Activated CD4-positive, alpha-beta T cell treated with anti-CD3 and anti-CD28 coated beads, Interleukin-2, amount 10 ng/mL, durations not matched to agents 24 days and 14 days (primary cell): ENCODE measurements at regions not wholly inside any gene's neighbourhood (a gene's known extent, or its start where the extent isn't known, plus 50 kb on each side); places are given as distances from the start of the nearest gene placed in this dataset.

Experiments
- DNase-seq: peaks from one replicate; pipeline ENCODE4 v3.0.0; 2022
- H3K27ac Mint-ChIP-seq: one replicate; pipeline ENCODE4 v1.8.0; 2022; ENCODE audit warnings: mild to moderate bottlenecking, mixed read lengths
- H3K27me3 Mint-ChIP-seq: one replicate; pipeline ENCODE4 v1.8.0; 2022; ENCODE audit warnings: mixed read lengths
- H3K36me3 Mint-ChIP-seq: one replicate; pipeline ENCODE4 v1.8.0; 2022; ENCODE audit warnings: low read depth, mild to moderate bottlenecking, mixed read lengths
- H3K4me1 Mint-ChIP-seq: one replicate; pipeline ENCODE4 v1.8.0; 2021; ENCODE audit warnings: mixed read lengths
- H3K4me3 Mint-ChIP-seq: one replicate; pipeline ENCODE4 v1.8.0; 2022; ENCODE audit warnings: mild to moderate bottlenecking, moderate library complexity, mixed read lengths
- H3K9me3 Mint-ChIP-seq: one replicate; pipeline ENCODE4 v1.8.0; 2021; ENCODE audit warnings: mixed read lengths
- intact Hi-C: fragments of 100-400 bp; cut with micrococcal nuclease; formaldehyde crosslinking; loops from one replicate; pipeline ENCODE4 v1.15.1; 2023

DNA sequence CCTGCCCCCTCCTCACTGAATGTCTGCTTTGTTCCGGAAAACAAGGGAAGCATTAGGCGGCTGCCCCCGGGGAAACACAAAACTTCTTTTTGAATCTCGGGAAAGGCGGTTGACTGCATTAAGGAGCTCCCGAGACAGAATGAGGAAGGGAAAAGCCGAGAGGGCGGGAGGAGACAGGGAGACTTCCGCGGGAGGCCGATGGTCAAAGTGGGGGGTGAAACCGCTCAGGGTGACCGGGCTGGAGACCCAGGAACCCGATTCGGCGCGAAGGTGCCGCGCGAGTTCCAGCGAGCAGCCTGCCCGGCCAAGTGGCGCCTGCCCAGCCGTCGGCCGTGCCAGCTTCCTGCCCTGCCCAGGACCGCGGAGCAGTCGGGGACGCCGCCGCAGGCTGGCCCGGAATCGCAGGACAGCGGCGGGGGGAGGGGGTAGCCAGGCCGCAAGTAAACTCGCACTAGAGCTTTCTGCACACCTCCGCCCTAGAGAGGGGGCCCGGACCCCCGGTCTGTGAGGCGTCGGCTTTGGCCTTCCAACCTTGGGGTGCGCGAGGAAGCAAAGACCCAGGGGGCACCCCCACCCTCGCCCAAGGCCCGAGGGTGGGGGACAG, 55.1 kb upstream of the BCOR start:
- H3K4me1 Mint-ChIP-seq, result peaks cover 10% of the 10 kb centered on the region
- H3K27me3 Mint-ChIP-seq, result peaks cover 2% of the 10 kb centered on the region
- DNase-seq, result no peak
- H3K9me3 Mint-ChIP-seq, result no peaks in the 10 kb centered on the region
- H3K4me3 Mint-ChIP-seq, result peak overlapping the region; percentile 83
- peaks cover 1% of the 10 kb centered on the region for H3K36me3 Mint-ChIP-seq
- intact Hi-C loops, result loop anchor here (2.0 kb wide), 2 partner anchors 22 to 44 kb away; no protein-coding TSS in a partner anchor
- H3K27ac Mint-ChIP-seq, result no peak overlapping the region

DNA sequence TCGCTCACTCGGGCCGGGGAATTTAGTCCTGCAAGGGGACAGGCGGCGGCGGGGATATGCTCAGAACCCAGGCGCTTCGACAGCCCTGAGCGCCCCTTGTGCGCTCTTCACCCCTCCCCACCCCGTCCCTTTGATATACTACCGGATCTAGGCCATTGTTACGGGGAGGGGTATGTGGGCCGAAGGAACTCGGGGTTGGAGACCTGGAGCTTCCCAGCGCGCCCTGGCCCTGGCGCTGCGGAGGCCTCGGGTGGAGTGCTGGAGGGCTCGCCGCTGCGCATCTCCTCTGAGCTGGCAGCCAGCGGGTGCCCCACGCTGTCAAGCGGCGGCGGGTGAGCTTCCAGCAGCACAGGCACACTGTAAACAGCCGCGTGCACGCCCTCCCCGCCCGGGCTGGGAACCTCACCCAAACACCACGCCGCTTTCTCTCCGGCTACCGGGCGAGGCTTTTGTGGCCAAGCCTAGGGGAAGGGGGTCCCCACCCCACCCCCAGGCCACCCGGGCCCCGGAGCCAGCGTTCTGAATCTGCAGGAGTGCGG, 54.5 kb upstream of the BCOR start:
- intact Hi-C loops, result loop anchor here (2.0 kb wide), 2 partner anchors 23 to 43 kb away; no protein-coding TSS in a partner anchor
- peaks cover 5% of the 10 kb centered on the region for H3K4me1 Mint-ChIP-seq
- H3K4me3 Mint-ChIP-seq, result peak overlapping the region; percentile 35

DNA sequence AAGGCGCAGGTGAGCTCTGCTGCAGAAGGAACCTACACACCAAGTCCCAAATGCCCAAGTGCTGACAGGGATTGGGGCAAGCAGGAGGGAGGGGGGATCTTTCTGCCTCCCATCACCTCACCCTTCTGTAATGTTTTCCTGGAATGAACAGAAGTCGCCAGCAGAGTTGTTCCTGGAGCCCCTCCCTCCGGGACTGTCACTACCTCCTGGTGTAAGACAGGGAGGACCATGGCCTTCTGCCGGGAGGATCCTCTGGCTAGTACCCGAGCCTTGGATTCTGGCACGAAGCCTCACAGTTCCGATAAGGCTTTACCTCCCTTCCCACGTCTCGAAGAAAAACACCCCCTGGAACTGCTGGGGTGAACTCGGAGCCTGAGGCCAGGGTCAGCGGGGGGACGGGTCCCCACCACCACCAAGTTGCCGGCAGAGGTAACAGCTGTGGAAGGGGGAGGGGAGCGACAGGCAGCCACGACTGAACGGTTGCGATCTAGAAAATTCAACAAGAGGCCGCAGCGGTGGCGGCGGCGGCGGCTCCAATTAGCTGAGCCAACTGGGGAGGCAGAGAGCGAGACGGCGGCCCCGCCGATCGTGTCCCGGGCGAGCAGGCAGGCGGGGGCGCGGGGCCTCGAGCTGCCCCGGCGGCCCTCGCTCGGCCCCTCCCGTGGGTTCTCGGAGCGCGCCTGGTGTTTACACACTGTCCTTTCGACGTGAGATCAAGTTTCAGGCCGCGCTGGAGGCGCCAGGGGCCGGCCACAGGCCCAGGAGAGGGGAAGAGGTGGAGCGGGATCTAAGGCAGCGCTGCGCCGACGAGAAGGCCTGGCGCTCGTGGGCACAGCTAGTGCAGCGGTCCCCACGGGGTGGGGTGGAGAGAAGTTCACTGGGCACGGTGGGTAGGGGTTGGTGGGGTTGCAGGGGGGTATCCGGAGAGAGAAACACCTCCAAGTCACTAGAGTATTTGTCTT, 53.7 kb upstream of the BCOR start:
- Mint-ChIP-seq H3K27me3 (peaks cover 6% of the 10 kb centered on the region), H3K4me3 (no peak overlapping the region), H3K27ac (no peak overlapping the region), H3K4me1 (peaks cover 2% of the 10 kb centered on the region), H3K36me3 (peaks cover 1% of the 10 kb centered on the region), H3K9me3 (no peaks in the 10 kb centered on the region)
- no peak for DNase-seq
- intact Hi-C loops, result loop anchor here (2.0 kb wide), 2 partner anchors 23 to 43 kb away; no protein-coding TSS in a partner anchor

More for the DNA sequence above, 54.5 kb upstream of the BCOR start:
- DNase-seq, result no peak
- H3K27me3 Mint-ChIP-seq, result peaks cover 3% of the 10 kb centered on the region
- no peaks in the 10 kb centered on the region for H3K9me3 Mint-ChIP-seq
- H3K27ac Mint-ChIP-seq, result no peak overlapping the region
- peaks cover 1% of the 10 kb centered on the region for H3K36me3 Mint-ChIP-seq

DNA sequence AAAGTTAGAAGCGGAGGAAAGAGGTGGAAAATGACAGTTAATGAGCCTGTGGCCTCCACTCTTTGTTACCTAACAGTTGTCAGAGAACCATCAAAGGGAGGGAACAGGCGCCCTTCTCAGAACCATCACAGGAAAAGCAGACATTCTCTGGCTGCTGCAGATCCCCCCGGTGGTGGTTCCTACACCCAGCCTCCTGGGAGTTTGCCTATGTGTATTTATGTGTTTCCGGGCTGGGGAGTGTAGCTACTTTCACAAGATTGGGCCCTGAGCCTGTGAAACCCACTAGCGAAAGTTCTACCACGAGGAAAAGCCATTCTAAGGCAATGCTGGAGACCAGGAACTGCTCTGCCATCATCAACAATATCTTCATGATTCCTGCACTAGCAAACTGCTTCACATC, 52.7 kb upstream of the BCOR start:
- DNase-seq, result no peak
- peaks cover 2% of the 10 kb centered on the region for H3K4me1 Mint-ChIP-seq
- H3K36me3 Mint-ChIP-seq, result peaks cover 1% of the 10 kb centered on the region
- intact Hi-C loops, result no loop called here
- H3K9me3 Mint-ChIP-seq, result no peaks in the 10 kb centered on the region
- H3K27me3 Mint-ChIP-seq, result peaks cover 6% of the 10 kb centered on the region
- H3K4me3 Mint-ChIP-seq, result no peak overlapping the region
- H3K27ac Mint-ChIP-seq, result no peak overlapping the region

DNA sequence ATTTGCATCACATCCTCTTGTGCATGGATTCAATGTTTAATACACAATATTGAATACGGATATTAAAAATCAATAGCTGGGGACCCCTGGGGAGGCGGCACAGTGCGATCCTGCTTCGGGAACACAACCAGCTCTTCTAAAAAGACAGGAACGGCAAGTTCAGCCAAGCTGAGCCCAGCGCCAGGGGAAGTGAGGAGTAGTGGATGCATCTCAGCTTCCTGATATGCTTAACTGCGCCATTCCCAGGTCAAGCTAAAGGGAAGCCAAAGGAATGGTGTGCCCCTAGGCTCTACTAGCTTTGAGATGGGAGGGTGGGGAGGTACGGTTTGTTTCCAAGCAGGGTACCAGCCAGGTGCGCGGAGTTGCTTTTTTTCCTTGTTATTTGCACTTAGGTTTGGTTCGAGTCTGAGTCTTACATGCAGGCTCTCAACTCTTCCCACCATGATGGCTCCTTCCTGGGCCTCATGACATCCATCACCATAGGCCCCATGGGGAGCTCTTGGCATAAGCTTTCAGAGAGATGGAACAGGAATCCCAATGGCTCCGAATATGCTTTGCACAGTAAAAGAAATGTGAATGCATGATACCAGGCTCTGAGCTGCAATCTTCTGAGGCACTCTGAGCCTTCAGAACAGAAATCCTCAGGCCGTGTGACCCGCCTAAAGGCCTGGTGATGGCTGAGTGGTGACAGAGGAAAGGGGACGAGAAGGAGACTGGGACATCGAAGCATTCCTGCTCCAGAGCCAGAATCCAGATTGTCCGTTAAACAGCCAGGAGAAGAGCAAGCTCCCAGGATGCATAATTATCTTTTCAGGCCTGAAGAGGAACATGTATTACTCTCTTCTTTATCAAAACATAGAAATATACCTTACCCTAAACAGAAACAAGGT, 51.8 kb upstream of the BCOR start:
- H3K4me3 Mint-ChIP-seq, result no peak overlapping the region
- no peak overlapping the region for H3K27ac Mint-ChIP-seq
- no peak for DNase-seq
- no peaks in the 10 kb centered on the region for H3K9me3 Mint-ChIP-seq
- peaks cover 1% of the 10 kb centered on the region for H3K36me3 Mint-ChIP-seq
- H3K4me1 Mint-ChIP-seq, result peaks cover 2% of the 10 kb centered on the region
- H3K27me3 Mint-ChIP-seq, result peaks cover 6% of the 10 kb centered on the region
- intact Hi-C loops, result no loop called here

DNA sequence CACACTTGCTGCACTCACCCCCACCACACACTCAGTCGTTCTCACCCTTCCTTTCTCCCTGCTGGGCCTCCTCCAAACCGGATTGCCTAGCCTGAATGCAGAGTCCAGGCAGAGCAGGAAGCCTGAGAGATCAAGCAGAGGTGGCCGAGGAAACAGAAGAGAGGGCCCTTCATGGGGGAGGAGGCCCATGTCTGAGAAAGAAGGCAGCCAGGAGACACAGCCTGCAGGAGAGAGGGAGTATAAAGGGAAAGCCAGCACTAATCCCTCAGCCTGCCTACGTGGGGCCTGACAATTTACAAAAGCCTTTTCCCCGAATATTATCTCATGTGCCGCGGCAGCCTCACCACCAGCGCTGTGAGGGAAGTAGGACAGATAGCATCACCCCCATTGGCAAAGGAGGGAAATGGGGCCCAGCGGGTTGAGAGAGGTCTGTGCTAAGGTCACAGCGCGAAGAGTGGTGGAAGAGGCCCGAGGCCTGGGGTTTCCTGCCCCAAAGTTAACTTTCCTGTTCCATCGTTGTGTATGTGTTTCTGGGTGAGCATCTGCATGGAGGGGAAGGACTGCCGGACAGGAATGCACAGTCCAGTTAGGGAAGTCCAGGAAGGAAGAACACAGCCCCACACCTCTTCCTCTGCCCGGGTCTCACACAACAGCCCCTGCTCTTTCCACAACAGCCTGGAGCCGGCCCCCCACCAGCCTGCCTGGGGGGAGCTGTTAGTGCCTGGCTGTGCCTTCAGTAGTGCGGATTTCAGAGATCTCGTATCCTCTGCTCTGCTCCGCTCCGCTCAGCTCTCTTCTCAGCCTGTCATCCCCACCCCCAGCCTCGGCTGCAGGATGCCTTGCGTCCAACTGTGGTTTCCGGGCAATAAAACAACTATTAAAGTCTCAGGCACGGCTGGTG, 50.9 kb upstream of the BCOR start:
- no peaks in the 10 kb centered on the region for H3K9me3 Mint-ChIP-seq
- intact Hi-C loops, result no loop called here

DNA sequence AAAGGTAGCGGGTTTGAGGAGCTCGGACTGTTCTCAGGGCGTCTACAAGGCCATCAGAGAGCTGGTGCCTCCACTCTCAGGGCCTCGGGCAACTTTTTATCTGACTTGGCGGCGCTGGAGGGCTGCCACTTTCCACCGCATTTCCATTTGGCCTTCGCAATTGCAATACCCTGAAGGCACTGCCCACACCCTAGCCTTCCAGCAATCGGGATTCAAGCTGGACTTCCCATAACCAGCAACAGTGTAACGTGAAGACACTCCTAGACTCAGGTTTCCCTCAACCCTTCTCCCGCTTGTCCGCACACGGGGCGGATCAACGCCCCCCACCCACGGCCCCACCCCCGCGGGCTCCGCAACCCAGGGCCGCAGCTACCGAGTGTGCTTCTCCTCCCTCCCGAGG, 50.2 kb upstream of the BCOR start:
- DNase-seq, result no peak
- Mint-ChIP-seq H3K4me3 (no peak overlapping the region), H3K27me3 (peaks cover 5% of the 10 kb centered on the region), H3K4me1 (no peaks in the 10 kb centered on the region), H3K9me3 (no peaks in the 10 kb centered on the region), H3K36me3 (peaks cover 1% of the 10 kb centered on the region), H3K27ac (no peak overlapping the region)
- intact Hi-C loops, result no loop called here

More for the DNA sequence above, 50.9 kb upstream of the BCOR start:
- Mint-ChIP-seq H3K4me1 (peaks cover 2% of the 10 kb centered on the region), H3K27ac (no peak overlapping the region), H3K36me3 (peaks cover 1% of the 10 kb centered on the region), H3K27me3 (peaks cover 6% of the 10 kb centered on the region), H3K4me3 (no peak overlapping the region)
- no peak for DNase-seq
